ENCODE measurements at regions not wholly inside any gene's neighbourhood (a gene's known extent, or its start where the extent isn't known, plus 50 kb on each side); places are given as distances from the start of the nearest gene placed in this dataset.

- DNase-seq (ENCODE audit: low read depth in 1 of 2, low spot score in 1 of 2): no peak
These were observed 100.7 kb upstream of the RIPOR2 start for GRCh38 chr6:25036461-25036860.

- no peak for DNase-seq (ENCODE audit: low read depth in 1 of 2, low spot score in 1 of 2)
These were observed 102.5 kb upstream of the RIPOR2 start for GRCh38 chr6:25038300-25038699.

GRCh38 chr6:25038999-25039398 is 103.2 kb upstream of the RIPOR2 start:
- no peak for DNase-seq (ENCODE audit: low read depth in 1 of 2, low spot score in 1 of 2)

GRCh38 chr6:25041485-25042035 is 105.8 kb upstream of the RIPOR2 start:
- DNase-seq (ENCODE audit: low read depth in 1 of 2, low spot score in 1 of 2): no peak

- no peak for DNase-seq (ENCODE audit: low read depth in 1 of 2, low spot score in 1 of 2)
These were observed 106.3 kb upstream of the RIPOR2 start for GRCh38 chr6:25042036-25042521.

GRCh38 chr6:25042536-25042935 is 106.8 kb upstream of the RIPOR2 start:
- no peak for DNase-seq (ENCODE audit: low read depth in 1 of 2, low spot score in 1 of 2)

GRCh38 chr6:25042984-25043725 is 107.4 kb upstream of the RIPOR2 start:
- no peak for DNase-seq (ENCODE audit: low read depth in 1 of 2, low spot score in 1 of 2)

- no peak for DNase-seq (ENCODE audit: low read depth in 1 of 2, low spot score in 1 of 2)
These were observed 108.1 kb upstream of the RIPOR2 start for GRCh38 chr6:25043892-25044291.

- no peak for DNase-seq (ENCODE audit: low read depth in 1 of 2, low spot score in 1 of 2)
These were observed 111.2 kb upstream of the RIPOR2 start for GRCh38 chr6:25046942-25047341.

- DNase-seq (ENCODE audit: low read depth in 1 of 2, low spot score in 1 of 2): peak in 1 of 2 donors; percentile 71
These were observed 114.6 kb upstream of the RIPOR2 start for GRCh38 chr6:25050356-25050755.

- no peak for DNase-seq (ENCODE audit: low read depth in 1 of 2, low spot score in 1 of 2)
These were observed 115.3 kb upstream of the RIPOR2 start for GRCh38 chr6:25051083-25051482.

GRCh38 chr6:25052181-25052580 is 116.4 kb upstream of the RIPOR2 start:
- DNase-seq (ENCODE audit: low read depth in 1 of 2, low spot score in 1 of 2): no peak

GRCh38 chr6:25053875-25054371 is 118.2 kb upstream of the RIPOR2 start:
- DNase-seq (ENCODE audit: low read depth in 1 of 2, low spot score in 1 of 2): no peak

GRCh38 chr6:25054469-25054868 is 118.7 kb upstream of the RIPOR2 start:
- no peak for DNase-seq (ENCODE audit: low read depth in 1 of 2, low spot score in 1 of 2)

- DNase-seq (ENCODE audit: low read depth in 1 of 2, low spot score in 1 of 2): no peak
These were observed 120.4 kb upstream of the RIPOR2 start for GRCh38 chr6:25056130-25056529.

- no peak for DNase-seq (ENCODE audit: low read depth in 1 of 2, low spot score in 1 of 2)
These were observed 121.5 kb upstream of the RIPOR2 start for GRCh38 chr6:25057111-25057905.

- DNase-seq (ENCODE audit: low read depth in 1 of 2, low spot score in 1 of 2): no peak
These were observed 122.7 kb upstream of the RIPOR2 start for GRCh38 chr6:25058441-25058840.

- no peak for DNase-seq (ENCODE audit: low read depth in 1 of 2, low spot score in 1 of 2)
These were observed 123.2 kb upstream of the RIPOR2 start for GRCh38 chr6:25058941-25059340.

- no peak for DNase-seq (ENCODE audit: low read depth in 1 of 2, low spot score in 1 of 2)
These were observed 124.8 kb upstream of the RIPOR2 start for GRCh38 chr6:25060522-25060921.

- no peak for DNase-seq (ENCODE audit: low read depth in 1 of 2, low spot score in 1 of 2)
These were observed 125.7 kb upstream of the RIPOR2 start for GRCh38 chr6:25061289-25061936.

- no peak for DNase-seq (ENCODE audit: low read depth in 1 of 2, low spot score in 1 of 2)
These were observed 126.5 kb upstream of the RIPOR2 start for GRCh38 chr6:25062070-25062811.
